ENCODE measurements at regions not wholly inside any gene's neighbourhood (a gene's known extent, or its start where the extent isn't known, plus 50 kb on each side); places are given as distances from the start of the nearest gene placed in this dataset.

DNA sequence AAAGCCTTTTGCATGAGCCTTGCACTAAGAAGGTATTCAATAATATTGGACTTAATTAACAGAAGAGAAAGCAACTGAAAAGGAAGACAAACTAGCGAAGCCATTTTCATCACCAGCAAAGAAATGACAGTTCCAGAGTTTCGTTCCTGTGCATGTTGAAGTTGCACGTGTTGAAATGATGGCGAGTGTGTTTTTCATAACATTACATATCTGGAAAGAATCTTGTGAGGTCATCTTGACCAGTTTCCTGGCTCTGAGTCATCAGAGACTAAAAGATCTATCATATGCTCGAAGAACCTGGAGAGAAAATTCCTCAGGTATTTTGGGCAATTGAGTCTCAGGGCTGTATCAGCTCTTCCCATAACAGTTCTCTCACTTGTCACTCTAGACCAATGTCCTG is 106.2 kb upstream of the MAML3 start:
- ATAC-seq: peak; percentile 60
- TF ChIP-seq TOX (CRISPR knock-in tag; IDR thresholded peaks at IDR 0.05; ENCODE audit: borderline replicate concordance): 0 out of 2 replicates have a peak, but pooled peaks have one; percentile 6
- TF ChIP-seq CSDC2 (CRISPR knock-in tag; IDR thresholded peaks at IDR 0.05): no peak

DNA sequence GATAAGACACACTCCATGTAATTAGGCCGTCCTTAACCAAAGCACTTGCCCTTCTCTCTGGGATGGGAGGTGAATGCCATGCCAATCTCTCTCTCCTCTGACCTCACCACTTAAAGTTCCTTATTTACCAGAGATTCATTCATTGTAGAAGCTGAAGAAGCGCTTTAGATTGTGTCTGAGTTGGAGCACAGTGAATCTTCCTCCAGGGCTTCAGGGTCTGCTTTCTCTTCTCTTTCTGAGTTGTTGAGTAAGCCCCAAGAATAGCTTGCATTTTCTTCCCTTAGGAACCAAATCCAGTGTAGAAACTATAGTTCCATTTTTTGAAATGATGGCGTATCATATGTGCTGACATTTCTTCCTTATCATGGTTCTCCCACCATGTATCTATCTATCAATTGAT is 104.5 kb upstream of the MAML3 start:
- TF ChIP-seq, protein P1, sequence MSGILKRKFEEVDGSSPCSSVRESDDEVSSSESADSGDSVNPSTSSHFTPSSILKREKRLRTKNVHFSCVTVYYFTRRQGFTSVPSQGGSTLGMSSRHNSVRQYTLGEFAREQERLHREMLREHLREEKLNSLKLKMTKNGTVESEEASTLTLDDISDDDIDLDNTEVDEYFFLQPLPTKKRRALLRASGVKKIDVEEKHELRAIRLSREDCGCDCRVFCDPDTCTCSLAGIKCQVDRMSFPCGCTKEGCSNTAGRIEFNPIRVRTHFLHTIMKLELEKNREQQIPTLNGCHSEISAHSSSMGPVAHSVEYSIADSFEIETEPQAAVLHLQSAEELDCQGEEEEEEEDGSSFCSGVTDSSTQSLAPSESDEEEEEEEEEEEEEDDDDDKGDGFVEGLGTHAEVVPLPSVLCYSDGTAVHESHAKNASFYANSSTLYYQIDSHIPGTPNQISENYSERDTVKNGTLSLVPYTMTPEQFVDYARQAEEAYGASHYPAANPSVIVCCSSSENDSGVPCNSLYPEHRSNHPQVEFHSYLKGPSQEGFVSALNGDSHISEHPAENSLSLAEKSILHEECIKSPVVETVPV (CRISPR knock-in tag; IDR thresholded peaks at IDR 0.05): no peak
- TF ChIP-seq, protein P2, sequence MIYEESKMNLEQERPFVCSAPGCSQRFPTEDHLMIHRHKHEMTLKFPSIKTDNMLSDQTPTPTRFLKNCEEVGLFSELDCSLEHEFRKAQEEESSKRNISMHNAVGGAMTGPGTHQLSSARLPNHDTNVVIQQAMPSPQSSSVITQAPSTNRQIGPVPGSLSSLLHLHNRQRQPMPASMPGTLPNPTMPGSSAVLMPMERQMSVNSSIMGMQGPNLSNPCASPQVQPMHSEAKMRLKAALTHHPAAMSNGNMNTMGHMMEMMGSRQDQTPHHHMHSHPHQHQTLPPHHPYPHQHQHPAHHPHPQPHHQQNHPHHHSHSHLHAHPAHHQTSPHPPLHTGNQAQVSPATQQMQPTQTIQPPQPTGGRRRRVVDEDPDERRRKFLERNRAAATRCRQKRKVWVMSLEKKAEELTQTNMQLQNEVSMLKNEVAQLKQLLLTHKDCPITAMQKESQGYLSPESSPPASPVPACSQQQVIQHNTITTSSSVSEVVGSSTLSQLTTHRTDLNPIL (CRISPR knock-in tag; IDR thresholded peaks at IDR 0.05; ENCODE audit: low read depth): no peak
- TF ChIP-seq ZNF565 (CRISPR knock-in tag; conservative IDR thresholded peaks at IDR 0.05; ENCODE audit: low read depth): no peak
- TF ChIP-seq ESRRG (CRISPR knock-in tag; IDR thresholded peaks at IDR 0.05): no peak
- TF ChIP-seq, protein P3, sequence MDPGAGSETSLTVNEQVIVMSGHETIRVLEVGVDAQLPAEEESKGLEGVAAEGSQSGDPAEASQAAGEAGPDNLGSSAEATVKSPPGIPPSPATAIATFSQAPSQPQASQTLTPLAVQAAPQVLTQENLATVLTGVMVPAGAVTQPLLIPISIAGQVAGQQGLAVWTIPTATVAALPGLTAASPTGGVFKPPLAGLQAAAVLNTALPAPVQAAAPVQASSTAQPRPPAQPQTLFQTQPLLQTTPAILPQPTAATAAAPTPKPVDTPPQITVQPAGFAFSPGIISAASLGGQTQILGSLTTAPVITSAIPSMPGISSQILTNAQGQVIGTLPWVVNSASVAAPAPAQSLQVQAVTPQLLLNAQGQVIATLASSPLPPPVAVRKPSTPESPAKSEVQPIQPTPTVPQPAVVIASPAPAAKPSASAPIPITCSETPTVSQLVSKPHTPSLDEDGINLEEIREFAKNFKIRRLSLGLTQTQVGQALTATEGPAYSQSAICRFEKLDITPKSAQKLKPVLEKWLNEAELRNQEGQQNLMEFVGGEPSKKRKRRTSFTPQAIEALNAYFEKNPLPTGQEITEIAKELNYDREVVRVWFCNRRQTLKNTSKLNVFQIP (CRISPR knock-in tag; IDR thresholded peaks at IDR 0.05; ENCODE audit: borderline replicate concordance, low read depth): no peak
- TF ChIP-seq, protein P4, sequence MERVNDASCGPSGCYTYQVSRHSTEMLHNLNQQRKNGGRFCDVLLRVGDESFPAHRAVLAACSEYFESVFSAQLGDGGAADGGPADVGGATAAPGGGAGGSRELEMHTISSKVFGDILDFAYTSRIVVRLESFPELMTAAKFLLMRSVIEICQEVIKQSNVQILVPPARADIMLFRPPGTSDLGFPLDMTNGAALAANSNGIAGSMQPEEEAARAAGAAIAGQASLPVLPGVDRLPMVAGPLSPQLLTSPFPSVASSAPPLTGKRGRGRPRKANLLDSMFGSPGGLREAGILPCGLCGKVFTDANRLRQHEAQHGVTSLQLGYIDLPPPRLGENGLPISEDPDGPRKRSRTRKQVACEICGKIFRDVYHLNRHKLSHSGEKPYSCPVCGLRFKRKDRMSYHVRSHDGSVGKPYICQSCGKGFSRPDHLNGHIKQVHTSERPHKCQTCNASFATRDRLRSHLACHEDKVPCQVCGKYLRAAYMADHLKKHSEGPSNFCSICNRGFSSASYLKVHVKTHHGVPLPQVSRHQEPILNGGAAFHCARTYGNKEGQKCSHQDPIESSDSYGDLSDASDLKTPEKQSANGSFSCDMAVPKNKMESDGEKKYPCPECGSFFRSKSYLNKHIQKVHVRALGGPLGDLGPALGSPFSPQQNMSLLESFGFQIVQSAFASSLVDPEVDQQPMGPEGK (CRISPR knock-in tag; IDR thresholded peaks at IDR 0.05; ENCODE audit: borderline replicate concordance): no peak
- no peak for TF ChIP-seq ZC3H10 (CRISPR knock-in tag; IDR thresholded peaks at IDR 0.05)
- TF ChIP-seq BACH2 (CRISPR knock-in tag; IDR thresholded peaks at IDR 0.05; ENCODE audit: borderline replicate concordance): no peak
- TF ChIP-seq GLIS3 (CRISPR knock-in tag; IDR thresholded peaks at IDR 0.05): no peak
- no peak for TF ChIP-seq OSR1 (CRISPR knock-in tag; IDR thresholded peaks at IDR 0.05)
- no peak for ATAC-seq

DNA sequence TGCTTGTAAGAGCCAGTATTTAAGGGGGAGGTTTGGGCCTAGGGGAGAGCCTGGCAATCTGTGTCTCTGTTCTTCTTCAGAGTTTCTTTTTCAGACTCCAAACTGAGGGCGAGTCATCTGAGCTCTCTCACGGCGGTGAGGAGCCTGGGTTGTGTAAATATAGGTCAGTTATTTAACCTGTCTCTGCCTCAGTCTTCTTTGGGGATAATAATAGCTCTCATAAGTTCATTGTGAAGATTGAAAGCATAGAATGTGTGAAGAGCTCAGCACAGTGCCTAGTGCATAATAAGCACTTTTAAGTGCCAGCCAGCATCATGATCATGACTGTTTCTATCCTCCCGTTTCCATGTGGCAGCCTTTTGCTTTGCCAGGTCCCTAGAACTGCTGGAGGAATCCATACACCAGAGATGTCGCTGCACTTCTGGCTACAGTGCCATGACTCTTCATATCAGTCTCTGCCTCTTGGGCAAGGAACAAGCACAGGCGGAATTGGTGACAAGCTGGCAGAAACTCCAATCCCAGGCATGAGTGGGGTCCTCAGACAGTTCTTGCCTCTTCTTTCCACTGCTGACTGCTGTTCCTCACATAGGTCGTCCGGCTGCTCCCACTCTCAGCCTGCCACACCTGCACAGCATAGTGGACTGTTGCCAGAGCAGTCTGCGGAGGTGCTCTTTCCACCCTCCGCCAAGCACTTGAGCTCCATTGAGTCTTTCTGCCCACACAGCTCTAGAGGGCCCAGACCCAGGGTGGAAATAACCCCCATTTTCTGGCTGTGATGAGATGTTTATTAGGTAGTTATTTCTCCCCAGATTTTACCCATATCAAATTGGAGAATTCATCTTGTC is 103.7 kb upstream of the MAML3 start:
- peak; percentile 30 for ATAC-seq
- no peak for TF ChIP-seq CSDC2 (CRISPR knock-in tag; IDR thresholded peaks at IDR 0.05)
- TF ChIP-seq, protein P1 (CRISPR knock-in tag; IDR thresholded peaks at IDR 0.05): no peak
- no peak for TF ChIP-seq OSR1 (CRISPR knock-in tag; IDR thresholded peaks at IDR 0.05)
- no peak for TF ChIP-seq ARNTL (CRISPR knock-in tag; IDR thresholded peaks at IDR 0.05; ENCODE audit: borderline replicate concordance, low read depth)
- TF ChIP-seq, protein P5, sequence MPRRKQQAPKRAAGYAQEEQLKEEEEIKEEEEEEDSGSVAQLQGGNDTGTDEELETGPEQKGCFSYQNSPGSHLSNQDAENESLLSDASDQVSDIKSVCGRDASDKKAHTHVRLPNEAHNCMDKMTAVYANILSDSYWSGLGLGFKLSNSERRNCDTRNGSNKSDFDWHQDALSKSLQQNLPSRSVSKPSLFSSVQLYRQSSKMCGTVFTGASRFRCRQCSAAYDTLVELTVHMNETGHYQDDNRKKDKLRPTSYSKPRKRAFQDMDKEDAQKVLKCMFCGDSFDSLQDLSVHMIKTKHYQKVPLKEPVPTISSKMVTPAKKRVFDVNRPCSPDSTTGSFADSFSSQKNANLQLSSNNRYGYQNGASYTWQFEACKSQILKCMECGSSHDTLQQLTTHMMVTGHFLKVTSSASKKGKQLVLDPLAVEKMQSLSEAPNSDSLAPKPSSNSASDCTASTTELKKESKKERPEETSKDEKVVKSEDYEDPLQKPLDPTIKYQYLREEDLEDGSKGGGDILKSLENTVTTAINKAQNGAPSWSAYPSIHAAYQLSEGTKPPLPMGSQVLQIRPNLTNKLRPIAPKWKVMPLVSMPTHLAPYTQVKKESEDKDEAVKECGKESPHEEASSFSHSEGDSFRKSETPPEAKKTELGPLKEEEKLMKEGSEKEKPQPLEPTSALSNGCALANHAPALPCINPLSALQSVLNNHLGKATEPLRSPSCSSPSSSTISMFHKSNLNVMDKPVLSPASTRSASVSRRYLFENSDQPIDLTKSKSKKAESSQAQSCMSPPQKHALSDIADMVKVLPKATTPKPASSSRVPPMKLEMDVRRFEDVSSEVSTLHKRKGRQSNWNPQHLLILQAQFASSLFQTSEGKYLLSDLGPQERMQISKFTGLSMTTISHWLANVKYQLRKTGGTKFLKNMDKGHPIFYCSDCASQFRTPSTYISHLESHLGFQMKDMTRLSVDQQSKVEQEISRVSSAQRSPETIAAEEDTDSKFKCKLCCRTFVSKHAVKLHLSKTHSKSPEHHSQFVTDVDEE (CRISPR knock-in tag; IDR thresholded peaks at IDR 0.05): no peak
- TF ChIP-seq RARB (CRISPR knock-in tag; IDR thresholded peaks at IDR 0.05): no peak
- TF ChIP-seq, protein P3 (CRISPR knock-in tag; IDR thresholded peaks at IDR 0.05; ENCODE audit: borderline replicate concordance, low read depth): no peak
- no peak for TF ChIP-seq TCF4 (CRISPR knock-in tag; IDR thresholded peaks at IDR 0.05; ENCODE audit: borderline replicate concordance)
- TF ChIP-seq ZNF565 (CRISPR knock-in tag; conservative IDR thresholded peaks at IDR 0.05; ENCODE audit: low read depth): no peak
- TF ChIP-seq ISL1 (CRISPR knock-in tag; IDR thresholded peaks at IDR 0.05): no peak
- no peak for TF ChIP-seq BACH2 (CRISPR knock-in tag; IDR thresholded peaks at IDR 0.05; ENCODE audit: borderline replicate concordance)
- no peak for TF ChIP-seq ZFP3 (CRISPR knock-in tag; IDR thresholded peaks at IDR 0.05)
- TF ChIP-seq, protein P4 (CRISPR knock-in tag; IDR thresholded peaks at IDR 0.05; ENCODE audit: borderline replicate concordance): no peak
- no peak for TF ChIP-seq GLIS3 (CRISPR knock-in tag; IDR thresholded peaks at IDR 0.05)
- TF ChIP-seq ZNF70 (CRISPR knock-in tag; IDR thresholded peaks at IDR 0.05): no peak
- TF ChIP-seq ESRRG (CRISPR knock-in tag; IDR thresholded peaks at IDR 0.05): no peak
- TF ChIP-seq TOX (CRISPR knock-in tag; IDR thresholded peaks at IDR 0.05; ENCODE audit: borderline replicate concordance): no peak
- TF ChIP-seq ZNF8 (CRISPR knock-in tag; IDR thresholded peaks at IDR 0.05): no peak
- no peak for TF ChIP-seq PPARA (CRISPR knock-in tag; IDR thresholded peaks at IDR 0.05; ENCODE audit: borderline replicate concordance)
